Left lobe of liver (tissue), 2 donors: ENCODE measurements at regions not wholly inside any gene's neighbourhood (a gene's known extent, or its start where the extent isn't known, plus 50 kb on each side); places are given as distances from the start of the nearest gene placed in this dataset.

Experiments used
- ATAC-seq: fragments of 200-7000 bp; cut with Tn5 transposase; one replicate; pipeline ENCODE4 v1.9.1; 2020; ENCODE audit warnings: mild to moderate bottlenecking, moderate library complexity
- DNase-seq: peaks from one replicate; pipeline ENCODE4 v3.0.0-alpha.2; 2020; ENCODE audit warnings: low spot score
- donor health status: DM: no; HTN: no; CAD: no; lungs with moderate emphysema.
- donor health status: DM: no; HTN: yes; CAD: no.

DNA sequence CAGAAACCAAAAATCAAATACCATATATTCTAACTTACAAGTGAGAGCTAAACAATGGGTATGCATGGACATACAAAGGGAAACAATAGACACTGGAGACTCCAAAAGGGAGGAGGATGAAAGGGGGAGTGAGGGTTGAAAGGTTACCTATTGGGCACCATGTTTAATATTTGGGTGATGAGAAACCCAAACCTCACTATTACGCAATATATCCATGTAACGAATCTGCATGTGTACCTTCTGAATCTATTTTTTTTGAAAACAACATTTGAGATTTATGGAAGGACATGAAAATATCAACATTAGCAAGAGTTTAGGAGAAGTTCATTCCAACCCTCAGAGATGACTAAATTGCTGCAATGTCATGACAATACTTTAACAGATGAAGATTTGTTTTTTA is 586.1 kb downstream of the GBA3 start:
- ATAC-seq = no peak

DNA sequence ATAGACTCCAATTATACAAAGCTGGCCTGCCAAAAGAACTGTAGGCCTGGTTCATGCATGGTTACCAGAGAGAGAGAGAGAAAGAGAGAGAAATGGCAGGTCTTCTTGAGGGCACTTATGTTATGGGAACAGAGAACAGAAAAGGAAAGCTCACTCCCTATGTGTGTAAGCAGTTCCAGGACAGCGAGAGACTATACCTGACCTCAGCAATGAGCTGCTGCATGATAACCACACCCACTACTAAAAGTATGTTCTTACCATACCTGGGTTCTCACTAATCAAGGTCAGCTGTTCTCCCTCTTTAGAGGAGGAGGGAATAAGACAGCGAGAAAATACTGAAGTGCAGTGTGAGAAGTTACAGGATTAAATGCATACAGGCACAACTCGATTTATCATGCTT is 583.3 kb downstream of the GBA3 start:
- ATAC-seq (no peak), DNase-seq (no peak)

More for the DNA sequence above, 586.1 kb downstream of the GBA3 start:
- DNase-seq = no peak

DNA sequence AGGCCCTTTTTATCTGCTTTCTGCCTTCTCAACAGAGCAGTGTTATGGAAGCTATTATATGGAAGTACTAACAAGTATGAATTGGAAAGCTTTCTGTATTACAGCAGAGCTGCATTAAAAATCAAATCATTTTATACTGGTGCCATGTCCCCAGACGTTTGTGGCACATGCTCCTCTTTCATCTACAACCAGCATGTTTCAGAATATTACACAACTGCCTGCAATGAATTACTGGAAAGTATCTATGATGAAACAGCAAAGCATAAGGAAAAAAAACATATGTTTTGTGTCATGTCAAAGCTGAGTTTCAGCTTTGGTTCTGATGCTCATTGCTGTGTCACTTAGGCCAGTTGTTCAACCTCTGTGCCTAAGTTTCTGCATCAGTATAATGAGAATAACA is 576.8 kb downstream of the GBA3 start:
- DNase-seq = no peak
- ATAC-seq = no peak

DNA sequence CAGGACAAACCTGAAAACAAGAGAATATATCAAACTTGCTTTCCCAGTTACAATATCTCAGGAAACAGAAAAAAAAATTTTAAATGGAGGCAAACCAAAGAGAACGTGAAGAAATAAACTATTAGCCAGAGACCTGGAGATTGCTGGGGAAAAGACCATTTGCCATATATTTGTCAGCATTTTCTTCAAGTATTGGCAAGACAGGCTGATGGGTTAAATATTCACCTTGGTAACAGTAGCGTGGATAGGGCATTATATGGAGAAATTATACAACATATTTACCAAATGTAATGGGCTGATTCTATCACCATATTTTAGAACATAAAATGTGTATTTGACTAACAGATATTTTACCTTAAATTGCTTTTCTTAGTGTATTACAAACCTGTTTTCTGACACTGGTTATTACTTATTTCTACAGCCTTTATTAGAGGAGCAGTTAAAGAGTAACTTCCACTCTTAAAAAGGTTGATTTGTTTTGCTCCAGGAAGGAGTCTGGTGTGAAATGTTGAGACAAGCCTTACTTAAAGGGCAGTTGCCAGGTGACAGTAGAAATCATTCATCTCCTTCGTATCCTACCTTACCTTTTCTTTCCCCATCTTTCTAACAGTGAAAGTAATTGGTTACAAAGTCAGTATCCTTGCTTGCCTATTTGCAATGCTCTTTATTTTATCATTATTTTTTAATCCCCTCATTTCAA is 575.5 kb downstream of the GBA3 start:
- DNase-seq = no peak
- ATAC-seq = no peak

DNA sequence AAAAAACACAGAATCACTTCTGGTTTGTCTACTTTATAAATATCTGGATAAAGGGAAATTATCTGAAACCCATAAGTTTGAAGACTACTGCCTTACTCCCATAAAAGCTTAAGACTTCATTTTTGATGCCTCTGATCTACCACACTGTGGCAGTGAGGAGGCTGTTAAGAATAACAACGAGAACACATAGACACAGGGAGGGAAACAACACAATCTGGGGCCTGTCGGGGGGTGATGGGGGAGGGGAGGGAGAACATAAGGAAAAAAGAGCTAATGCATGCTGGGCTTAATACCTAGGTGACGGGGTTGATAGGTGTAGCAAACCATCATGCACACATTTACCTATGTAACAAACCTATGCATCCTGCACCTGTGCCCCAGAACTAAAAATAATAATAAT is 573.7 kb downstream of the GBA3 start:
- DNase-seq (no peak), ATAC-seq (no peak)

DNA sequence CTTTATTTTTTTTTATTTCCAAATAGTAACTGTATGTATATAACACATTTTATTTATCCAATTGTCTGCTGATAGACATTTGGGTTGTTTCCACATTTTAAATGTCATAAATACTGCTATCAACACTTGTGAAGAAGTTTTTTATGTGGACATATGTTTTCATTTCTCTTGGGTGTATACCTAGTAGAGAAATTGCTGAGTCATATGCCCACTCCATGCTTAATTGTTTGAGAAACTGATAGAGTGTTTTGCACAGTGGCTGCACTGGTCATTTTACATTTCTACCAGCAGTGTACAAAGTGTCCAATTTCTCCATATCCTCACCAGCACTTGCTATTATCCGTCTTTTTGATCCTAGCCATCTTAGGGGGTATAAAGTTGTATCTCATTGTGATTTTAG is 567.8 kb downstream of the GBA3 start:
- no peak for DNase-seq
- ATAC-seq = no peak

DNA sequence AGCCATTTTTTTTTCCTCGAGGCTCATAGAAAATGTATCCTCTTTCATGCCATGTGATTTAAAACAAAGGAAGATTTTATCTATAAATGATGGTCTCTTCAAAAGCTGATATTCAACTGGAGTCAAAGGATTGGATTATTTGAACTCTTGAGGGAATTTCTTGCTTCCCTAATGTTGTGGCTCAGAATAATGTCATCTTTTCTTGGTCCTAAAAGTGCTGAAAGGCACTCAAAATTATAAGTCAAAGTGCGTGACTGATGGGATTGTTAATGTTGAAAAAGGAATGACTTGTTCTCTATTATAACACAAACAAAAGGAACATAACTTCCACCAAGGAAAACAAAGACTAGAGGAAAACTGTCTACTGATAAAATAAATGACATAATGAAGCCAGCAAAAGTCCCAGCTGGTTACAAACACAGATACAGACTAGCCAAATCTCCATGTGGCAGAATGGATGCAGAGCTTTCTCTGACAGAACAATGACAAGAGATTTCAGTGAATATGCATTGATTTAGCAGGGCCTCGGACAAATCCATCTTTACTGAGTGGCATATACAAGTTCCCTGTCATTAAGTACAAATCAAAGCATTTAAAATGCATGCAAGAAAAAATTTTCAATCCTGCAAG is 552.6 kb downstream of the GBA3 start:
- DNase-seq = no peak
- ATAC-seq = no peak

DNA sequence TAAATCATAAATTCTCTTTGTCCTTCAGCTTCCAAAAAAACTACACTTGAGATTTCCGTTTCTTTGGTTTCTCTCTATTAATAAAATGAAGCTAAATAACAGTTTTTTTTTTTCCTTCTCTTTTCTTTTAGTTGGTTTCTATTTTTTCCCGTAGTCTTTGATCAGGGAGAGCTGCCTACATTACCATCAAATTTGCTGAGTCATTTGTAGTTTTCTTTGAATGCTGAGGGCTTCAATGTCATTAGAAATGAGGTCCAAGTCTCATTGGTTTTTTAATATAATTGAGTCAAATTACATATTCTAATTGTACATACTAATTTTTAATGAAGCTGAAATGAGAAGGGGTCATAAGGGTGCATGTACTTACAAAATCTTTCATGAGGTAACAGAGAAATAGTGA is 550.2 kb downstream of the GBA3 start:
- ATAC-seq = no peak

DNA sequence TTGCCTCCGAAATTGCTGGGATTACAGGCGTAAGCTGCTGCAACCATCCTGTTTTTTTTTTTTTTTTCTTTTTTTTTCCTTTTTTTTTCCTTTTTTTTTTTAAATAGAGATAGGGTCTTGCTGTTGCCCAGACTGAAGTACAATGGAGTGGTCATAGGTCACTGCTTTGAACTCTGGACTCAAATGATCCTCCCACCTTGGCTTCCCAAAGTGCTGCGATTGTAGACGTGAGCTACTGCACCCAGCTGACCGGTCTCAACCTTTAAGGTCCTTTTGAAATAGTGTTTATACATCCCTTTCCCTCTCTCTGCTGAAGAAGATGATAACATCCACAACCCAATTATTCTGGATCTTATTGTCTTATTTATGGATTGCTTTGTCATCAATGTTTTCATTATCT is 548.7 kb downstream of the GBA3 start:
- DNase-seq = no peak
- ATAC-seq = peak; percentile 83

More for the DNA sequence above, 550.2 kb downstream of the GBA3 start:
- DNase-seq = no peak

DNA sequence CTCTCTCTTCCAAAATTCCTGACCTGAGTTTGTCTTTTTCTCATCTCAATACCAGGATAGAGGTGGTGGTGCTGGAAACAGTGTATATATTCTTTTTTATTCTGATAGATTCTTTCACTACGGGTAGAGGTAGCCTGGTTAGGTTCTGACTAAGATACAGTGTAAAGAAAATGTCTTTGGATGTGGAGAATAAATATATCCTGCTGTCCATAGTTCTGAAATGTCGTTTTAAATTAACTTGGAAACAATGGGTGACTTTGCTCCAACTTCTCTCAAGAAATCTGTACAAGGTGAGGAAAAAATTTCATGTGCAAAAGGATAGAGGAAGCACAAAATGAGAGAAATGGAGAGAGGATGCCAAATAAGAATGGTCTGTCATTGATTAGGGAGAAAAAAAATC is 546.1 kb downstream of the GBA3 start:
- ATAC-seq (no peak), DNase-seq (no peak)

DNA sequence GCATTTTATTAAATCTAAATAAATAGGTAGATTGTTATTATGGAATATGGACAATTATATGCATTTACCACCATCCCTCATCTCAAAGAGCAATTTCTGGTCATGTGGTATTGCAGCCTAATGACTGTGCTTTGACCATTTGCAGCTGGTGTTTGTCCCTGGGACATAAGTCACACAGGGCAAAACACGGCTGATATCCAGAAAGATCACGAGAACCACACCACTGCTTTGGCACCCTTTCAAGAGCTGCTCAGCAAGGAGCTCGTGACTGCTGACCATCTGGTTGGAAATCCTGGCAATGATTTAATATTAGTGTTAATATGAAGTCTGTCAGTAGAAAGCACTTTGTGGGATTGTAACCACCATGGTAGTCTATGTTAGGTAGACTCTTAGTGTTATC is 545.0 kb downstream of the GBA3 start:
- ATAC-seq (peak; percentile 85), DNase-seq (peak; percentile 66)

DNA sequence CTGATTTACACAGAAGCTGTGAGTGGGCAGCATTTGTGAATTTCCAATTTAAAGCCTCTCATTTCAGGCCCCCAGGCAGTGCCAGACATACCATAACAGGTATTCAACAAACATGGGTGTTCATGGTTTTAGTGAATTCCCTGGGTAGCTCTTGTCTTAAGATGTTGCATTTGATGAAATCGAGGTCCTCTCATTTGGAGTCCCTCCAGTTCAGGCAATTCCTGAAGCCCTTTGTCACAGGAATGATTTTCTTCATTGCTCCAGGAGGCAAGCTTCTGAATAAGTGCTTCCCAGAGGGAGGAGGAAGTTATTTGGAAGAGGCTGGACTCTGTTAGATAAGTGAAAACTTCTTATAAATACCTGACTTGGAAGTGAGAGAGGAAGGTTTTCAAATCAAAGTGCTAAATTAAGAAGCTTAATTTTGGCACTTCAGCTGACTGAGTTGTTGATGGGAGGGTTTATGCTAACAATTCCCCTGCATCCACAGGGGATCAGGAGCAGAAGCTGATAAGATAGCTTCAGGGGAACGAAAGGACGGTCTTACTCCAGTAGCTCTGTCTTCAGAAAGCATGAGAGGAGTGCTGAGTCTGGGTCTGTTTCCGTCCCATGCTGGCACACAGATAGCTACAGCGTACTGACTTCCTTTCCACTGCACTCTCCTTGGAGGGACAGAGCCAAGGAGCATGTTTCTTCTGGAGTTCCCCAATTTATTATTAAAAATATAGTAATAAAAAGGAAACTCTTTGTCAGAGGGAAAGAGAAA is 543.1 kb downstream of the GBA3 start:
- no peak for ATAC-seq

DNA sequence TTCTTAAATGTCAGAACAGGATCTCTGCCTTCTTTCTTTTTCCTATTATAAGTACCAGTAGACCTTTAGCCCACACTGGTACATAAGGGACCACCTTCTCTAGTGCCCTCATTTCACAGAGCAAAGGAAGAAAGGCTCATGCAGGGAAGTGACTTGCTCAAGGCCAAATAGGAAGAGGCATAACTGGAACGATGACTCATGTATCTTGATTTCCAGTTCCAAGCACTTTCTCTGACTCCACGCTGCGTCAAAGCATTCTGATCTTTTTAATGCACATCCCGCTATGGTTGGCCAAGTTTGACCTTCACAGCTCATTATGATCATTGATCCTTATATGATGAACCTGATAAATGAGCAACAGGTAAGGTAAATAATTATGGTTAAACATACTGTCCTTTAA is 542.0 kb downstream of the GBA3 start:
- no peak for DNase-seq
- no peak for ATAC-seq

More for the DNA sequence above, 543.1 kb downstream of the GBA3 start:
- no peak for DNase-seq

DNA sequence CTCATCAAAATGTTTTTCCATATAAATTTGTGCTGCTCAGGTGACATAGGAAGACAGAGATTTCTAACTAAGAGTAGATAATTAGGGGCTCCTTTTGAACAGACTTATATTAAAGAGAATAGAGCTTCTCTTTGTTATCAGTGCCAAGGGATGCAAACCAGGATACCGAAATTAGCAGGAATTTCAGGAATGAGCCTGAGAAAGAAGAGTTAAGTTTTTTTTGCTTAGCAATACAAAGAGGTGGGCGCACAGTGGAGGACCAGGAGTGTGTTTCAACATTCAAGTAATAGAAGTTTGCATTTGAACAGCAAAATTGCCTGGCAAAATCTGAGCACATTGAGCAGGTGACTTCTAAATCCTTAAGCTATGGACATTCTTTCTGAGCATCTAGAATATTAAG is 541.3 kb downstream of the GBA3 start:
- no peak for ATAC-seq

DNA sequence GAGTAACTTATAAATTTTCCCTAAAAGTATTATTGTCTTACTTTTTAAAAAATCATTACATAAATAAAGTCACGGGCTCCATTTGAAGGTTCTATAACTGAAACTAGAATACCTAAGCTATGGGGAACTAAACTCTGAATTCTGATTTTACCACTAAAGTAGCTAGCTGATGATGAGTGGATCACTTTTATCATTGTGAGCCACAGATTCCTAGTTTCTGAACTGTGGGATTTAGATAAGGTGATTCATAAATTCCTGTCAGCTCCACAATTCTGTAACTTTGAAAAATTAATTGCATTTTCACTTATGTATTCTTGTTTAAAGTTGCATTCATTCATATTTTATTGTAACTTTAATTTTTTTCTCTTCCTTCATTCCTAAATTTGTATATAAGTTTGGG is 540.9 kb downstream of the GBA3 start:
- no peak for ATAC-seq
- DNase-seq = no peak

More for the DNA sequence above, 541.3 kb downstream of the GBA3 start:
- DNase-seq = no peak

DNA sequence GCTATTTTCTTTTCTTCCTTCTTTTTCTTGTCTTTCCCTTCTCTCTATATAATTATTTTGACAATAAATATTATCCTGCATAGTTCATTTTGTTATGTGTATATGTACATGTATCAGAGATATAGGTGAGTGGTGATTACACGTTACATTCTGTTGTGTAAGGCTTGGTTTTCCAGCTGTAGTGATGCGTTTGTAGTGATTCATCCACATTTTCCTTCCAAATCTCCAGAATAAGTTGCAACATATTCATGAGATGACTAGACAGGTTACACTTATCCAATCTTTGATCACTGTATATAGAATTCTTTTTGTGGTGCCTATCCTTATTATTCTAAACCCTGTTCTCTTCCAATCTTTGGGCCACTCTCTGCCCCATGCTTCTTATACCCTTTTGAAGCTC is 540.2 kb downstream of the GBA3 start:
- DNase-seq (no peak), ATAC-seq (no peak)

DNA sequence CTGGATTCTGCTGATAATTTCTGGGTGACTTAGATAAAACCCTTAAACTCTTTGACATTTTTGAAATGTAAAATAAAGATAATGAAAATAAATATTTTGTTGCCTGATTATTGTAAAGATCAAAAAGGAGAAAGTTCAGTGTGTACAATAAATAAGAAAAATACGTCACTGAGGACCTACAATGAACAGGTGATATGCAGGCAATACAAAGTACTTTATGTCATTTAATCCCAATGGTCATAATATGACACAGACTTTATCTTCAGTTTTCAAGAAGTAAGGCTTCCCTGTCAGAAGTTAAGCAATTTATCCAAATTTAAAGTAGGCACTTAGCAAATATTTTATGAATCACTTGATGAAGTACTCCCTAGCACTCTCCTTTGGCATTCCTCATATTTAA is 532.8 kb downstream of the GBA3 start:
- no peak for ATAC-seq
- no peak for DNase-seq

DNA sequence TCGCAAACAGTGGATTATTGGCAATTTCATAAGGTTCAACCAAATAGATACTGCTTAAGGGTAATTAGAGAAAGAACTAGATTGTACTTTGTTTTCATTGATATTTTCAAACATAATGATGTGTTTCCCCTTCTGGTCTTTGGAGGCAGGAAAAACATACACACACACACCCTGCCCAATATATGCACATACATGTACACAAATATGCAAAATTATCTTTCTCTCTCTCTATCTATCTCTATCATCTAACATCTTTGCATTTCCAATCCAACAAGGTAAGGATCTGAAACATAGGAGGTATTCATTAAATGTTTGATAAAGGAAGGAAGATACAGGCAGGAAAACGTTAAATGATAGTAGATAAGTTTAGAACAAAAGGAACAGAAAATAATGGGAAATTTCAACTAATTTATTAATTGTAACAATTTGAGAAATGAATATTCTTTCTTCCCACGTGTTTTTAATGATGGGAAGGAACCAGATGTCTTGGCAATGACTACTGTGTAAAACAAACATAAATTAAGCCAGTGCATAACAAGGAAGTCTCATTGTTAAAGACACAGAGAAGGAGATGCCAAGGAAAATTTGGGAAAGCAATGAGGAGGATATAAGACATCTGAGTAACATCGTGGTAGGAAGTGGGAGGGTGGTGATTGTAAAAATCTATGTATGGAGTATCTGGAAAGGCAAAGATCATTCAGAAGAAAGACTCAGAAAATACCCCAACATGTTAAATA is 532.1 kb downstream of the GBA3 start:
- no peak for DNase-seq
- no peak for ATAC-seq

DNA sequence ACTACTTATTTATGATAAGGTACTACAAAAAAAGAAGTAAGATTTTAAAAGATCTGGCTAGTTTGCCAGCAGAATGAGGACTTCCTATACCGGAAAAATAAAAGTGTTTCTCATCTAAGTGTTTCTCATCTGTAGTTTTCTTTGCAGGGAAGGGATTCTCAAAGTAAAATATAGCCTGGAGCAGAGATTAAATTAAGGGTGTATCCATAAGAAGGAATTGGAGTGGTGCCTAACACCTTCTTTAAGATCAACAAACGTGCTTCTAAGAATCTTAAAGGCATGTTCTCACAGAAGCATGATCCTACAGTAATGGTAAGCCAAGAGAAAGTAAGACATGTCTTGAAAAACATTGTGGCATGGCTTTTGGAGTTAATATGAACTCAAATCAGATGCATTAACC is 528.2 kb downstream of the GBA3 start:
- DNase-seq (no peak), ATAC-seq (no peak)

DNA sequence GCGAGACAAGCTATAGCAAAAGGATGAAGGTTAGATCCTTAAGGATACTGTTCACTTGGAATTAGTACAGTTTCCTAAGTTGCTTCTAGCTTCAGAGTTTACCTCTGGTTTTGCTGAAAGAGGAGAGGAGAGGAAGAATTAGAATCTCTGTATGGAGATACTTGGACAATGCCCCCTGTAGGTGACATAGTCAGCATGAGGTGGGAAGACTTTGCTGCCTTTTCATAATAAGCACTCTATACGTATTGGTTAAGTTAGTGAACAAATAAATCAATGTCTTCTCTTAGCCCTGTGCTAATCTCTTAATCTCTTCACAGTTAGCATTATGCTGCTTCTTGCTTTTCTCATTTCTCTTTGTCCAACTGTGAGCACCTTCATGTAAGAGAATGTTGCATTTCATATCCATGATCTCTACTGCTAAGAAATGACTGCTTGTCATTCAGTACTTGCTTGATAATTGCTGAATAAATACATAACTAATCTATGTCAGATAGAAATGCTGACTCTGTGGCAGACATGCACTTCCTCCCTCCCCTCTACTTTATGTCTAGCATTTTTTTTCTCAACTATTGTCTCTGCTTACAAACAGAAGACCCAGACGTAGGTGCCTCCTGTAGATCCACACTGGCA is 527.2 kb downstream of the GBA3 start:
- no peak for ATAC-seq
- DNase-seq = no peak

DNA sequence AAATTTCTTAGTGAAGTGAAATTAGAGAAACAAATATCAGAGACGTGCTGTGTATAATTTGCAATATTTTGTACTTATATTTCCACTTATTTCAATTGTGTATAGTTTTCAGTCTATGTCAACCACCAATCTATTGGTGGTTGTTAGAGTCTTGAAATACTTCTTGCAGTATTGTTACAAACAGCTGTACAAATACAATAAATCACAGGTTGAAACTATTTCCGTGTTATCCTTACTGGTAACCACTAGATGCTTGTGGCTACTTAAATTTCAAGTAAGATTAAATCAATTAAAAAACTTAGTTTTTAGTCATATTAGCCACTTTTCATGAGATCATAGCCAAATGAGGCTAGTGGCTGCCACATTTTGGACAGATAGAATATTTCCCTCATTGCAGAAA is 520.5 kb downstream of the GBA3 start:
- DNase-seq = no peak
- no peak for ATAC-seq
